Astrocyte of the cerebellum (primary cell): ENCODE measurements at regions not wholly inside any gene's neighbourhood (a gene's known extent, or its start where the extent isn't known, plus 50 kb on each side); places are given as distances from the start of the nearest gene placed in this dataset.

Experiments used
- DNase-seq: peaks from one replicate; pipeline ENCODE4 v3.0.0-alpha.2; 2011; ENCODE audit warnings: low read depth
- H3K4me3 ChIP-seq: 2 replicates; pipeline ENCODE4 v1.5.1; 2011; ENCODE audit warnings: mild to moderate bottlenecking, low read depth, low read length, moderate library complexity
- CTCF ChIP-seq: IDR thresholded peaks from 2 replicates; pipeline ENCODE4 v1.5.1; 2012; ENCODE audit warnings: low read length, low read depth, moderate library complexity, mild to moderate bottlenecking; ENCODE audit errors: missing control alignments
- in situ Hi-C: cut with HindIII; loops from 2 replicates; pipeline ENCODE4 v1.10.0; 2017; ENCODE audit warnings: low sequenced_read_pairs

GRCh38 chr10:118407026-118407425 lies 64.9 kb upstream of the FAM204A start:
- TF ChIP-seq CTCF: no peak
- no peak for DNase-seq
- no peak overlapping the region for H3K4me3 ChIP-seq
- in situ Hi-C loops: no loop called here

- no peak for DNase-seq
- in situ Hi-C loops: no loop called here
- no peak for TF ChIP-seq CTCF
These were observed 63.8 kb upstream of the FAM204A start for GRCh38 chr10:118405928-118406327.

GRCh38 chr10:118403967-118404366 lies 61.8 kb upstream of the FAM204A start:
- TF ChIP-seq CTCF: no peak
- no peak for DNase-seq
- in situ Hi-C loops: no loop called here
- H3K4me3 ChIP-seq: no peak overlapping the region

More at GRCh38 chr10:118405928-118406327, 63.8 kb upstream of the FAM204A start:
- no peak overlapping the region for H3K4me3 ChIP-seq

- TF ChIP-seq CTCF: no peak
- in situ Hi-C loops: no loop called here
- no peak overlapping the region for H3K4me3 ChIP-seq
- no peak for DNase-seq
These were observed 59.6 kb upstream of the FAM204A start for GRCh38 chr10:118401708-118402193.

GRCh38 chr10:118397391-118397790 lies 55.3 kb upstream of the FAM204A start:
- in situ Hi-C loops: no loop called here
- H3K4me3 ChIP-seq: no peak overlapping the region
- no peak for DNase-seq

GRCh38 chr10:118395947-118396346 lies 53.8 kb upstream of the FAM204A start:
- in situ Hi-C loops: no loop called here
- no peak for DNase-seq
- no peak overlapping the region for H3K4me3 ChIP-seq
- TF ChIP-seq CTCF: no peak

More at GRCh38 chr10:118397391-118397790, 55.3 kb upstream of the FAM204A start:
- TF ChIP-seq CTCF: no peak
